ENCODE measurements at regions not wholly inside any gene's neighbourhood (a gene's known extent, or its start where the extent isn't known, plus 50 kb on each side); places are given as distances from the start of the nearest gene placed in this dataset.

DNA sequence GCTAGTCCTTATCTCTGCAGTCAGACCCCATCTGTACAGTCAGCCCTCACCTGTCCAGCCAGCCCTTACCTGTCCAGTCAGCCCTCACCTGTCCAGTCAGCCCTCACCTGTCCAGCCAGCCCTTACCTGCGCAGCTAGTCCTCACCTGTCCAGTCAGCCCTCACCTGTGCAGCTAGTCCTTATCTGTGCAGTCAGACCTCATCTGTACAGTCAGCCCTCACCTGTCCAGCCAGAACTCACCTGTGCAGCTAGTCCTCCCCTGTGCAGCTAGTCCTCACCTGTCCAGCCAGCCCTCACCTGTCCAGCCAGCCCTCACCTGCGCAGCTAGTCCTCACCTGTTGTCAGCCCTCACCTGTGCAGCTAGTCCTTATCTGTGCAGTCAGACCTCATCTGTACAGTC is 506.8 kb downstream of the NPHP4 start:
- no peak for TF ChIP-seq EZH2 (IDR thresholded peaks at IDR 0.05; ENCODE audit: low read length, missing control alignments)
- TF ChIP-seq, protein P1, sequence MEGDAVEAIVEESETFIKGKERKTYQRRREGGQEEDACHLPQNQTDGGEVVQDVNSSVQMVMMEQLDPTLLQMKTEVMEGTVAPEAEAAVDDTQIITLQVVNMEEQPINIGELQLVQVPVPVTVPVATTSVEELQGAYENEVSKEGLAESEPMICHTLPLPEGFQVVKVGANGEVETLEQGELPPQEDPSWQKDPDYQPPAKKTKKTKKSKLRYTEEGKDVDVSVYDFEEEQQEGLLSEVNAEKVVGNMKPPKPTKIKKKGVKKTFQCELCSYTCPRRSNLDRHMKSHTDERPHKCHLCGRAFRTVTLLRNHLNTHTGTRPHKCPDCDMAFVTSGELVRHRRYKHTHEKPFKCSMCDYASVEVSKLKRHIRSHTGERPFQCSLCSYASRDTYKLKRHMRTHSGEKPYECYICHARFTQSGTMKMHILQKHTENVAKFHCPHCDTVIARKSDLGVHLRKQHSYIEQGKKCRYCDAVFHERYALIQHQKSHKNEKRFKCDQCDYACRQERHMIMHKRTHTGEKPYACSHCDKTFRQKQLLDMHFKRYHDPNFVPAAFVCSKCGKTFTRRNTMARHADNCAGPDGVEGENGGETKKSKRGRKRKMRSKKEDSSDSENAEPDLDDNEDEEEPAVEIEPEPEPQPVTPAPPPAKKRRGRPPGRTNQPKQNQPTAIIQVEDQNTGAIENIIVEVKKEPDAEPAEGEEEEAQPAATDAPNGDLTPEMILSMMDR (conservative IDR thresholded peaks at IDR 0.05 in 1 of 2, IDR thresholded peaks at IDR 0.05 in 1 of 2; ENCODE audit: low read depth in 1 of 2, low read length in 2 of 2): no peak
- H3K27ac ChIP-seq (ENCODE audit: insufficient read depth, low read length): no peak overlapping the region
- no peak overlapping the region for H3K9ac ChIP-seq (ENCODE audit: insufficient read depth, low read length)
- no peak overlapping the region for H3K4me3 ChIP-seq (replicated peaks in 1 of 4; ENCODE audit: control extremely low read depth in 1 of 4, insufficient read depth in 1 of 4, low read depth in 3 of 4, low read length in 4 of 4)
- no peaks in the 10 kb centered on the region for H3K4me1 ChIP-seq (ENCODE audit: control insufficient read depth, extremely low read depth, insufficient read depth, low read length)
- no peak overlapping the region for H2AFZ ChIP-seq (ENCODE audit: low read length)
- no peaks in the 10 kb centered on the region for H3K36me3 ChIP-seq (ENCODE audit: control insufficient read depth, insufficient read depth, low read length)
- H3K79me2 ChIP-seq (ENCODE audit: control insufficient read depth, insufficient read depth, low read length): no peaks in the 10 kb centered on the region
- H4K20me1 ChIP-seq (ENCODE audit: control insufficient read depth, extremely low read depth, insufficient read depth, low read length): no peaks in the 10 kb centered on the region
- DNase-seq (ENCODE audit: low read depth in 2 of 2): no peak
- no peaks in the 10 kb centered on the region for H3K27me3 ChIP-seq (ENCODE audit: control insufficient read depth, insufficient read depth, low read length)
- no peak overlapping the region for H3K4me2 ChIP-seq (ENCODE audit: extremely low read depth, insufficient read depth, low read length)
- no peaks in the 10 kb centered on the region for H3K9me3 ChIP-seq (ENCODE audit: control insufficient read depth, insufficient read depth, low read depth, low read length)

DNA sequence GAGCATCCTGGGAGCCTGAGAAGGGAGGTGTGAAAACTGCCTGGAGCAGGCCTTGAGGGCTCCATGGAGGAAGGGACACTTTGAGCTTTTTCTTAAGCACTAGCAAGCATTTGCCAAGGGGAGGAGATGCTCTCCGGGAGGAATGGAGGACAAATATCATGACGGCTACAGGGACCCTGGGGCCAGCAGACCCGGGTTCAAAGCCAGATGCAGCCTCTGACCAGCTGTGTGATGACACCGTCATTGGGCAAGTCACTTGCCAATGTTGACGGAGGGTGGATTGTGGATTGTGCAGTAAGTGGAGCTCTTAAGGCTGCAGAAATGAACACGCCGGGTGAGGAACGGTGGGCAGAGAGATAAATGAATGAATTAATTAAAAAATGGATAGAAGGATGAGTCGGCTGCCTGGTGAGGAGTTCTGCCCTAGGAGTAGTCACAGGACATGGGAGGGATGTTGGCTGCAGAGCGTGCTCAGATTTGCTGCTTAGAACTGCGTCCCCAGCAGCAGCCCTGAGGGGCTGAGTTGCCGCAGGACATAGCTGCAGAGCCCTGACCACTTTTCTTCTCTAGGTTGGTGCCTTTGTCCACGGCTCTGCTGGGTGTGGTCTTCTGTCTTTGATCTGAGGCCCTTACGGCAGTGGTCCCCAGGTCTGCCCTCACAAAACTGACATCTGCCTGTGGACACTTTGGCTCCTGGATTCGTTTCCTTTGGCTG is 507.6 kb downstream of the NPHP4 start:
- Histone ChIP-seq H3K4me2 (ENCODE audit: extremely low read depth, insufficient read depth, low read length) (no peak overlapping the region), H3K27me3 (ENCODE audit: control insufficient read depth, insufficient read depth, low read length) (no peaks in the 10 kb centered on the region), H3K9ac (ENCODE audit: insufficient read depth, low read length) (no peak overlapping the region), H3K36me3 (ENCODE audit: control insufficient read depth, insufficient read depth, low read length) (no peaks in the 10 kb centered on the region), H2AFZ (ENCODE audit: low read length) (no peak overlapping the region), H4K20me1 (ENCODE audit: control insufficient read depth, extremely low read depth, insufficient read depth, low read length) (no peaks in the 10 kb centered on the region), H3K27ac (ENCODE audit: insufficient read depth, low read length) (no peak overlapping the region), H3K9me3 (ENCODE audit: control insufficient read depth, insufficient read depth, low read depth, low read length) (no peaks in the 10 kb centered on the region), H3K4me1 (ENCODE audit: control insufficient read depth, extremely low read depth, insufficient read depth, low read length) (no peaks in the 10 kb centered on the region), H3K4me3 (replicated peaks in 1 of 4; ENCODE audit: control extremely low read depth in 1 of 4, insufficient read depth in 1 of 4, low read depth in 3 of 4, low read length in 4 of 4) (no peak overlapping the region), H3K79me2 (ENCODE audit: control insufficient read depth, insufficient read depth, low read length) (no peaks in the 10 kb centered on the region)
- TF ChIP-seq EZH2 (IDR thresholded peaks at IDR 0.05; ENCODE audit: low read length, missing control alignments): no peak
- TF ChIP-seq, protein P1 (conservative IDR thresholded peaks at IDR 0.05 in 1 of 2, IDR thresholded peaks at IDR 0.05 in 1 of 2; ENCODE audit: low read depth in 1 of 2, low read length in 2 of 2): no peak
- DNase-seq (ENCODE audit: low read depth in 2 of 2): no peak

DNA sequence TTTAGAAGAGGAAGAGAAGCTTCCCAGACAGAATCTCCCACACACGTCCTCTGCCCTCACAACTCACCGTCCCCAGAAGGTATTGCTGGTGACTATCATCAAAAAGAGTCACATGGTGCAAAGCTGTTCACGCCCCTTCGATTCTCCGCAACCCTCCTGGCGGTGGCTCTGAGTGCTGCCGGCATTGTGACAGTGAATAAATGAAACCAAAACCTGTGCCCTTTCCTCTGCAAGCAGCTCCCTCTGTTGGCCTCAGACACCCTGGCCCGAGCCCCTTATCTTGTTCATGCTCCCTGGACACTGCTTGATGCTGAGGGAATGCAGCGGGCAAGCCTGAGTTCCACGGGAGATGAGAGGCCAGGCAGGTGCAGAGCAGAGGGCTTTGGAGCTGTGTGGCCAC is 510.3 kb downstream of the NPHP4 start:
- no peaks in the 10 kb centered on the region for H3K79me2 ChIP-seq (ENCODE audit: control insufficient read depth, insufficient read depth, low read length)
- no peak for DNase-seq (ENCODE audit: low read depth in 2 of 2)
- no peak overlapping the region for H3K27ac ChIP-seq (ENCODE audit: insufficient read depth, low read length)
- H4K20me1 ChIP-seq (ENCODE audit: control insufficient read depth, extremely low read depth, insufficient read depth, low read length): no peaks in the 10 kb centered on the region
- no peak overlapping the region for H3K4me3 ChIP-seq (replicated peaks in 1 of 4; ENCODE audit: control extremely low read depth in 1 of 4, insufficient read depth in 1 of 4, low read depth in 3 of 4, low read length in 4 of 4)
- no peaks in the 10 kb centered on the region for H3K9me3 ChIP-seq (ENCODE audit: control insufficient read depth, insufficient read depth, low read depth, low read length)
- no peak for TF ChIP-seq EZH2 (IDR thresholded peaks at IDR 0.05; ENCODE audit: low read length, missing control alignments)
- TF ChIP-seq, protein P1 (conservative IDR thresholded peaks at IDR 0.05 in 1 of 2, IDR thresholded peaks at IDR 0.05 in 1 of 2; ENCODE audit: low read depth in 1 of 2, low read length in 2 of 2): no peak
- H3K4me1 ChIP-seq (ENCODE audit: control insufficient read depth, extremely low read depth, insufficient read depth, low read length): no peaks in the 10 kb centered on the region
- H3K4me2 ChIP-seq (ENCODE audit: extremely low read depth, insufficient read depth, low read length): no peak overlapping the region
- H3K9ac ChIP-seq (ENCODE audit: insufficient read depth, low read length): no peak overlapping the region
- no peak overlapping the region for H2AFZ ChIP-seq (ENCODE audit: low read length)
- no peaks in the 10 kb centered on the region for H3K36me3 ChIP-seq (ENCODE audit: control insufficient read depth, insufficient read depth, low read length)
- no peaks in the 10 kb centered on the region for H3K27me3 ChIP-seq (ENCODE audit: control insufficient read depth, insufficient read depth, low read length)

All from fibroblast of lung (primary cell).